ENCODE measurements at regions not wholly inside any gene's neighbourhood (a gene's known extent, or its start where the extent isn't known, plus 50 kb on each side); places are given as distances from the start of the nearest gene placed in this dataset.

GRCh38 chr4:180134091-180134866, 2108.9 kb upstream of the TENM3 start:
- Histone ChIP-seq H3K36me3 (ENCODE audit: control insufficient read depth in 2 of 2, extremely low read depth in 1 of 2, insufficient read depth in 1 of 2, low read length in 1 of 2) (no peaks in the 10 kb centered on the region), H3K4me1 (ENCODE audit: control insufficient read depth in 1 of 2, extremely low read depth in 1 of 2, insufficient read depth in 2 of 2, low read length in 2 of 2) (no peaks in the 10 kb centered on the region), H3K9me3 (no peaks in the 10 kb centered on the region), H3K27me3 (replicated peaks in 1 of 2; ENCODE audit: control insufficient read depth in 2 of 2, extremely low read depth in 1 of 2, insufficient read depth in 2 of 2, low read length in 1 of 2) (no peaks in the 10 kb centered on the region), H3K4me3 (ENCODE audit: control insufficient read depth in 1 of 2, extremely low read depth in 1 of 2, low read length in 1 of 2) (no peak overlapping the region), H3K27ac (ENCODE audit: low read length) (no peak overlapping the region)
- no peaks in the 10 kb centered on the region for H3K36me3 Mint-ChIP-seq
- H3K4me1 Mint-ChIP-seq = peaks cover 0 to 4% (median 0%) of the 10 kb centered on the region in 3 donors
- no peaks in the 10 kb centered on the region for H3K9me3 Mint-ChIP-seq
- ChIA-PET CTCF (no interaction called here), POLR2A (no interaction called here)
- WGBS (ENCODE audit: insufficient coverage) = 33% methylated on average over 3 of the region's 11 CpGs
- DNase-seq = no peak
- H3K4me3 Mint-ChIP-seq = peak overlapping the region in 1 of 3 donors; percentile 9
- peak in 1 of 4 experiments; percentile 20 for ATAC-seq (replicated peaks in 1 of 4)
- H3K27ac Mint-ChIP-seq = no peak overlapping the region
- H3K27me3 Mint-ChIP-seq = no peaks in the 10 kb centered on the region

GRCh38 chr4:180141734-180142133, 2101.5 kb upstream of the TENM3 start:
- ChIA-PET POLR2A (no interaction called here), CTCF (no interaction called here)
- H3K4me3 ChIP-seq (ENCODE audit: control insufficient read depth in 1 of 2, extremely low read depth in 1 of 2, low read length in 1 of 2) = no peak overlapping the region
- H3K4me1 ChIP-seq (ENCODE audit: control insufficient read depth in 1 of 2, extremely low read depth in 1 of 2, insufficient read depth in 2 of 2, low read length in 2 of 2) = no peaks in the 10 kb centered on the region
- no peaks in the 10 kb centered on the region for H3K36me3 ChIP-seq (ENCODE audit: control insufficient read depth in 2 of 2, extremely low read depth in 1 of 2, insufficient read depth in 1 of 2, low read length in 1 of 2)
- Mint-ChIP-seq H3K4me1 (no peaks in the 10 kb centered on the region), H3K4me3 (no peak overlapping the region), H3K27me3 (no peaks in the 10 kb centered on the region), H3K27ac (no peak overlapping the region), H3K9me3 (peaks cover 0 to 6% (median 3%) of the 10 kb centered on the region in 3 donors), H3K36me3 (no peaks in the 10 kb centered on the region)
- no peak for DNase-seq
- no CpG with 5 or more reads among the region's 3 CpGs for WGBS (ENCODE audit: insufficient coverage)
- no peaks in the 10 kb centered on the region for H3K27me3 ChIP-seq (replicated peaks in 1 of 2; ENCODE audit: control insufficient read depth in 2 of 2, extremely low read depth in 1 of 2, insufficient read depth in 2 of 2, low read length in 1 of 2)
- ATAC-seq (replicated peaks in 1 of 4) = no peak
- H3K9me3 ChIP-seq = no peaks in the 10 kb centered on the region
- H3K27ac ChIP-seq (ENCODE audit: low read length) = no peak overlapping the region

DNA sequence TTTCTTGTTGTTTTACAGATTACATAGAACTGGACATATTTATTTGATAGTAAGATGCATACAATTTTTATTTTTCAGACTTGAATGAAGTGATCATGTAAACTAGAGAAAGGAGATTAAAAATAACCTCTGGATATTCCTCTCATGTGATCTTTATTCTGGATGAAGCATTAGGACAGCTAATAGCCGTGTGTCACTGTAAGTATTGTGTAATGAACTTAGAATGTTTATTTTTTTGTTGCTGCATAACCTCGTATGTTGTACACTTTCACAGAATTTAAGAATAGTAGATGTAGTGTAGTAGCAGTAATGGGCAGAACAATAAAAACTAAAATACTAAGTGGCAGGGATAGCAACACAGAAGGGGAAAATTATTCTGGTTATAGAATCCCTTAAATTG, 2094.5 kb upstream of the TENM3 start:
- H3K27me3 ChIP-seq (replicated peaks in 1 of 2; ENCODE audit: control insufficient read depth in 2 of 2, extremely low read depth in 1 of 2, insufficient read depth in 2 of 2, low read length in 1 of 2) = no peaks in the 10 kb centered on the region
- no peaks in the 10 kb centered on the region for H3K36me3 Mint-ChIP-seq
- no peak overlapping the region for H3K4me3 ChIP-seq (ENCODE audit: control insufficient read depth in 1 of 2, extremely low read depth in 1 of 2, low read length in 1 of 2)
- no peak overlapping the region for H3K27ac ChIP-seq (ENCODE audit: low read length)
- H3K27me3 Mint-ChIP-seq = no peaks in the 10 kb centered on the region
- no peaks in the 10 kb centered on the region for H3K9me3 ChIP-seq
- no peak for ATAC-seq (replicated peaks in 1 of 4)
- no peaks in the 10 kb centered on the region for H3K4me1 ChIP-seq (ENCODE audit: control insufficient read depth in 1 of 2, extremely low read depth in 1 of 2, insufficient read depth in 2 of 2, low read length in 2 of 2)
- H3K36me3 ChIP-seq (ENCODE audit: control insufficient read depth in 2 of 2, extremely low read depth in 1 of 2, insufficient read depth in 1 of 2, low read length in 1 of 2) = no peaks in the 10 kb centered on the region
- 0% methylated on average over 1 of the region's 2 CpGs for WGBS (ENCODE audit: insufficient coverage)
- peaks cover 5 to 10% (median 6%) of the 10 kb centered on the region in 3 donors for H3K9me3 Mint-ChIP-seq
- no peak for DNase-seq
- H3K4me3 Mint-ChIP-seq = no peak overlapping the region
- H3K27ac Mint-ChIP-seq = no peak overlapping the region
- ChIA-PET CTCF (no interaction called here), POLR2A (no interaction called here)
- no peaks in the 10 kb centered on the region for H3K4me1 Mint-ChIP-seq

- POLR2A ChIA-PET = no interaction called here
- WGBS (ENCODE audit: insufficient coverage) = no CpG with 5 or more reads among the region's 3 CpGs
- no peaks in the 10 kb centered on the region for H3K4me1 Mint-ChIP-seq
These were observed 2092.4 kb upstream of the TENM3 start for GRCh38 chr4:180150818-180151217.

GRCh38 chr4:180152831-180153230, 2090.4 kb upstream of the TENM3 start:
- no peak overlapping the region for H3K27ac ChIP-seq (ENCODE audit: low read length)
- no peaks in the 10 kb centered on the region for H3K4me1 Mint-ChIP-seq
- H3K36me3 ChIP-seq (ENCODE audit: control insufficient read depth in 2 of 2, extremely low read depth in 1 of 2, insufficient read depth in 1 of 2, low read length in 1 of 2) = no peaks in the 10 kb centered on the region
- no peaks in the 10 kb centered on the region for H3K27me3 ChIP-seq (replicated peaks in 1 of 2; ENCODE audit: control insufficient read depth in 2 of 2, extremely low read depth in 1 of 2, insufficient read depth in 2 of 2, low read length in 1 of 2)
- no peaks in the 10 kb centered on the region for H3K27me3 Mint-ChIP-seq
- no peak overlapping the region for H3K4me3 ChIP-seq (ENCODE audit: control insufficient read depth in 1 of 2, extremely low read depth in 1 of 2, low read length in 1 of 2)
- POLR2A ChIA-PET = no interaction called here
- no peaks in the 10 kb centered on the region for H3K9me3 ChIP-seq
- no peak overlapping the region for H3K27ac Mint-ChIP-seq
- peaks cover 4 to 13% (median 5%) of the 10 kb centered on the region in 3 donors for H3K9me3 Mint-ChIP-seq
- WGBS (ENCODE audit: insufficient coverage) = 80% methylated on average over 1 of the region's 3 CpGs
- no peaks in the 10 kb centered on the region for H3K4me1 ChIP-seq (ENCODE audit: control insufficient read depth in 1 of 2, extremely low read depth in 1 of 2, insufficient read depth in 2 of 2, low read length in 2 of 2)
- no peak overlapping the region for H3K4me3 Mint-ChIP-seq
- ATAC-seq (replicated peaks in 1 of 4) = no peak
- DNase-seq = no peak
- CTCF ChIA-PET = no interaction called here
- no peaks in the 10 kb centered on the region for H3K36me3 Mint-ChIP-seq

More at GRCh38 chr4:180150818-180151217, 2092.4 kb upstream of the TENM3 start:
- ATAC-seq (replicated peaks in 1 of 4) (no peak), DNase-seq (no peak)
- H3K4me3 Mint-ChIP-seq = no peak overlapping the region
- H3K4me3 ChIP-seq (ENCODE audit: control insufficient read depth in 1 of 2, extremely low read depth in 1 of 2, low read length in 1 of 2) = no peak overlapping the region
- no peak overlapping the region for H3K27ac ChIP-seq (ENCODE audit: low read length)
- H3K36me3 Mint-ChIP-seq = no peaks in the 10 kb centered on the region
- CTCF ChIA-PET = interaction anchor here in 1 of 2 donors (0.7 kb wide), 1 partner anchor 14 kb away, joined by 4 read pairs; no protein-coding TSS in a partner anchor
- H3K36me3 ChIP-seq (ENCODE audit: control insufficient read depth in 2 of 2, extremely low read depth in 1 of 2, insufficient read depth in 1 of 2, low read length in 1 of 2) = no peaks in the 10 kb centered on the region
- H3K4me1 ChIP-seq (ENCODE audit: control insufficient read depth in 1 of 2, extremely low read depth in 1 of 2, insufficient read depth in 2 of 2, low read length in 2 of 2) = no peaks in the 10 kb centered on the region
- H3K27ac Mint-ChIP-seq = no peak overlapping the region
- peaks cover 8 to 13% (median 10%) of the 10 kb centered on the region in 3 donors for H3K9me3 Mint-ChIP-seq
- no peaks in the 10 kb centered on the region for H3K27me3 ChIP-seq (replicated peaks in 1 of 2; ENCODE audit: control insufficient read depth in 2 of 2, extremely low read depth in 1 of 2, insufficient read depth in 2 of 2, low read length in 1 of 2)
- no peaks in the 10 kb centered on the region for H3K27me3 Mint-ChIP-seq
- H3K9me3 ChIP-seq = no peaks in the 10 kb centered on the region

DNA sequence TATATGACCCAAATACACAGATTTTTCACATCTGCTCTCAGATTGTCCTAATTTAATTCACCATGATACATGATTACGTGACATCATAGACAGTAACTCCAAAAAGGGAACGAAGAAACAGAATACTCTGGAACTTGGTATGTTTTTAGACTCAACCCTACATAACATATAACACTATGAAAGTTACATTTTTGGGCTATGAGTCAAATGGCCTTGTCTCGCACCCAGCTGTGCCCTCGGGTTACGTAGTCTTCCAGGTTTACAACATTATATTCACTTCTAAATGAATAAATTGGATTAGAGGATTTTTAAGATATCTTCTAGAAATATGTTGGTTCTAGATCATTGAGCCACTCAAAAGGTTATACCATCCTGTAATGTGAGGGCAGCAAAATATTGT, 2089.6 kb upstream of the TENM3 start:
- Histone ChIP-seq H3K36me3 (ENCODE audit: control insufficient read depth in 2 of 2, extremely low read depth in 1 of 2, insufficient read depth in 1 of 2, low read length in 1 of 2) (no peaks in the 10 kb centered on the region), H3K4me3 (ENCODE audit: control insufficient read depth in 1 of 2, extremely low read depth in 1 of 2, low read length in 1 of 2) (no peak overlapping the region), H3K27ac (ENCODE audit: low read length) (no peak overlapping the region), H3K9me3 (no peaks in the 10 kb centered on the region), H3K4me1 (ENCODE audit: control insufficient read depth in 1 of 2, extremely low read depth in 1 of 2, insufficient read depth in 2 of 2, low read length in 2 of 2) (no peaks in the 10 kb centered on the region), H3K27me3 (replicated peaks in 1 of 2; ENCODE audit: control insufficient read depth in 2 of 2, extremely low read depth in 1 of 2, insufficient read depth in 2 of 2, low read length in 1 of 2) (no peaks in the 10 kb centered on the region)
- ChIA-PET POLR2A (no interaction called here), CTCF (no interaction called here)
- no peak overlapping the region for H3K4me3 Mint-ChIP-seq
- 86% methylated on average over 1 of the region's 5 CpGs for WGBS (ENCODE audit: insufficient coverage)
- no peak overlapping the region for H3K27ac Mint-ChIP-seq
- ATAC-seq (replicated peaks in 1 of 4) = no peak
- no peaks in the 10 kb centered on the region for H3K27me3 Mint-ChIP-seq
- no peaks in the 10 kb centered on the region for H3K4me1 Mint-ChIP-seq
- peaks cover 4 to 13% (median 5%) of the 10 kb centered on the region in 3 donors for H3K9me3 Mint-ChIP-seq
- no peak for DNase-seq
- H3K36me3 Mint-ChIP-seq = no peaks in the 10 kb centered on the region
